Heart right ventricle (tissue), 16 donors: ENCODE measurements at regions not wholly inside any gene's neighbourhood (a gene's known extent, or its start where the extent isn't known, plus 50 kb on each side); places are given as distances from the start of the nearest gene placed in this dataset.

ENCODE experiments used
- ATAC-seq, 8 donors: fragments of 200-7000 bp; cut with Tn5 transposase; one replicate each; pipeline ENCODE4 v1.9.1; 2020; ENCODE audit warnings: mild to moderate bottlenecking in 8 of 8, moderate library complexity in 8 of 8, moderate number of reproducible peaks in 1 of 8
- DNase-seq, 2 donors: peaks; one replicate each; pipeline ENCODE4 v3.0.0-alpha.2; 2020
- H3K27ac ChIP-seq, 10 donors: fragments of 200-600 bp; sonication (generic) in 2 of 10; one replicate each; pipeline versions ENCODE4 v1.5.0 to v1.8.0; 2020 to 2022; ENCODE audit warnings: mild to moderate bottlenecking in 3 of 10
- H3K27me3 ChIP-seq, 7 donors: fragments of 200-600 bp; one replicate each; pipeline ENCODE4 v1.8.0; 2021 to 2022; ENCODE audit warnings: mild to moderate bottlenecking in 2 of 7
- H3K36me3 ChIP-seq, 9 donors: fragments of 200-600 bp; sonication (generic) in 1 of 9; one replicate each; pipeline versions ENCODE4 v1.5.0 to v1.8.0; 2020 to 2022; ENCODE audit warnings: mild to moderate bottlenecking in 2 of 9
- H3K4me1 ChIP-seq, 9 donors: fragments of 200-600 bp; sonication (generic) in 1 of 9; one replicate each; pipeline versions ENCODE4 v1.5.0 to v1.8.0; 2020 to 2022; ENCODE audit warnings: mild to moderate bottlenecking in 4 of 9
- H3K4me3 ChIP-seq, 10 donors: fragments of 200-600 bp; sonication (generic) in 2 of 10; one replicate each; pipeline versions ENCODE4 v1.5.0 to v1.8.0; 2020 to 2022; ENCODE audit warnings: mild to moderate bottlenecking in 7 of 10, moderate library complexity in 2 of 10
- H3K9me3 ChIP-seq, 11 donors: fragments of 200-600 bp in 10 of 11; sonication (generic) in 2 of 11; one replicate each; pipeline versions ENCODE4 v1.5.0 to v1.8.0; 2013 to 2022; ENCODE audit warnings: mild to moderate bottlenecking in 2 of 11, control low read depth in 1 of 11, moderate library complexity in 1 of 11
- CTCF ChIP-seq, 9 donors: fragments of 200-600 bp; sonication (generic) in 2 of 9; IDR thresholded peaks; one replicate each; pipeline versions ENCODE4 v1.5.0 to v1.8.0; 2021 to 2022; ENCODE audit warnings: antibody characterized with exemption in 9 of 9, mild to moderate bottlenecking in 5 of 9, moderate library complexity in 1 of 9
- WGBS, 2 donors: extraction: QIAGEN DNeasy Blood & Tissue Kit; methylation state at CpG; one replicate each; pipeline ENCODE4 v1.1.7; 2013; ENCODE audit warnings: inconsistent platforms in 1 of 2; 5-methylcytosine and 5-hydroxymethylcytosine counted together
- intact Hi-C, 10 donors: fragments of 100-400 bp; cut with DNase I; formaldehyde crosslinking; loops; one replicate each; pipeline versions ENCODE4 v1.11.1 to v1.14.2; 2022
- donor health status: Arrhythmogenic right ventricular cardiomyopathy.
- donor health status: ischemic (EF 13 %, LVEDD 7.1; RV severe dilation, severe dysfunction).
- donor health status: healthy with polysubstance abuse.
- donor health status: DM: no; HTN: yes; CAD: no.
- donor health status: DM: no; HTN: no; CAD: no.
- donor health status: ischemic (EF 25% LVEDD 6.9; RV normal size, moderate dysfunction).
- donor health status: ischemic (EF 25% LVEDD 5.7; RV mildly dilated, moderate dysfunction).
- donor health status: healthy.
- donor health status: DM: yes; HTN: yes; CAD: no.
- donor health status: Ischemic cardiomyopathy.
- donor health status: ischemic (EF 35%, LVEDD 5.7; RV mildly dilated, moderate dysfunction).
- donor health status: nonischemic (EF 11% LVEDD 7.7; RV severe dilation, severe dysfunction).
- donor health status: DM: yes; HTN: yes; CAD: no.
- donor health status: PGD.
- donor health status: ischemic (EF 29% LVEDD 5.4; RV normal size, mild dysfunction).
- donor health status: nonischemic (EF 23%, LVEDD 6.1; RV moderate dilation, normal function).

DNA sequence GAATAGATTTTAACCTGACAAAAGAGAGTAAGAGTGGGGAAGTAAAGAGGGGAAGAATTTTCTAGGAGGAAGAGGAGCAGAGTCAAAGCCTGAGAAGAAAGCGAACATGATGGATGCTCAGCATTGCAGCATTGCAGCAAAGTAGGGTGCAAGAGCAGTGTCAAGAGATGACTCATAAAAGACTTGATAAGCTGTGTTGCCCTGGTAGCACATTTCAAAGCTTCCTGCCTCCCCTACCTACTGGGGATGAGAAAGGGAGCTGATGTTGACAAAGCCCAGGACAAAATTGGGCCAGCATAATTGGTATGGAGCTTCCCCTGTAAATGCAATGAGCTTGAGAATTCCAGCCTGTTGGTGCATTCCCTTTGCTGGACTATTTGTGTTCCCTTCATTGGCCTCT is 121.6 kb upstream of the ST8SIA2 start:
- TF ChIP-seq CTCF (IDR thresholded peaks at IDR 0.05), result no peak
- Histone ChIP-seq H3K27ac (no peak overlapping the region), H3K36me3 (no peaks in the 10 kb centered on the region), H3K27me3 (peaks cover 0 to 5% (median 0%) of the 10 kb centered on the region in 7 donors), H3K9me3 (no peaks in the 10 kb centered on the region), H3K4me3 (no peak overlapping the region), H3K4me1 (peaks cover 0 to 3% (median 0%) of the 10 kb centered on the region in 9 donors)
- no peak for DNase-seq
- no peak for ATAC-seq
- intact Hi-C loops, result loop anchor here in 5 of 10 donors (10.0 kb wide), 4 partner anchors 57 to 443 kb away; no protein-coding TSS in a partner anchor
- WGBS, 2 donors, result 96 to 100% methylated on average over 1 of the region's 1 CpG

- Histone ChIP-seq H3K36me3 (no peaks in the 10 kb centered on the region), H3K4me3 (no peak overlapping the region), H3K27me3 (no peaks in the 10 kb centered on the region), H3K9me3 (no peaks in the 10 kb centered on the region), H3K4me1 (no peaks in the 10 kb centered on the region), H3K27ac (no peak overlapping the region)
- DNase-seq (no peak), ATAC-seq (no peak)
- 80 to 83% methylated on average over 3 of the region's 3 CpGs for whole genome bisulfite sequencing, 2 donors
- intact Hi-C loops, result loop anchor here in 5 of 10 donors (10.0 kb wide), 4 partner anchors 58 to 442 kb away; no protein-coding TSS in a partner anchor
- no peak for TF ChIP-seq CTCF (IDR thresholded peaks at IDR 0.05)
Measured at GRCh38 chr15:92273286-92273685, 120.4 kb upstream of the ST8SIA2 start.

DNA sequence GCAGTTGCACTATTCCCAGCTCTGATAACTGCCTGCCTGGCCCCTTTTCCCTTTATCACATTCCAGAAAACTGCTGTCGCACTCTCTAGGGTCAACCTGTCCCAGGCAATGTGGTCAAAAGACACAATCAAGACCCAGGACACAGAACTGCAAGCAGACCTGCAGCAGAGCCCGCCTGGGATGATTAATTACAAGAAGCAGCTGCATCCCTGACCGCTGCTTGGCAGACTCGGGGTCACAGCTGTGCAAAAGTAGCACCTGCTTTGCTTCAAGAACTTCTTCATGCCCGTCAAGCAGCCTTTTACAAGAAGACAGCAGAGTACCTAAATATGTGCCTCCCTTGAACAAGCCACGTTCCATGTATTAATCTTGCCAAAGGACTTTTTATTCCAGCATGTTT is 120.0 kb upstream of the ST8SIA2 start:
- H3K36me3 ChIP-seq, result no peaks in the 10 kb centered on the region
- no peak overlapping the region for H3K4me3 ChIP-seq
- H3K9me3 ChIP-seq, result no peaks in the 10 kb centered on the region
- no peaks in the 10 kb centered on the region for H3K27me3 ChIP-seq
- no peaks in the 10 kb centered on the region for H3K4me1 ChIP-seq
- H3K27ac ChIP-seq, result no peak overlapping the region
- ATAC-seq, result no peak
- intact Hi-C loops, result loop anchor here in 5 of 10 donors (10.0 kb wide), 4 partner anchors 59 to 441 kb away; no protein-coding TSS in a partner anchor
- no peak for TF ChIP-seq CTCF (IDR thresholded peaks at IDR 0.05)
- 47 to 62% methylated on average over 6 of the region's 6 CpGs for WGBS, 2 donors
- no peak for DNase-seq

DNA sequence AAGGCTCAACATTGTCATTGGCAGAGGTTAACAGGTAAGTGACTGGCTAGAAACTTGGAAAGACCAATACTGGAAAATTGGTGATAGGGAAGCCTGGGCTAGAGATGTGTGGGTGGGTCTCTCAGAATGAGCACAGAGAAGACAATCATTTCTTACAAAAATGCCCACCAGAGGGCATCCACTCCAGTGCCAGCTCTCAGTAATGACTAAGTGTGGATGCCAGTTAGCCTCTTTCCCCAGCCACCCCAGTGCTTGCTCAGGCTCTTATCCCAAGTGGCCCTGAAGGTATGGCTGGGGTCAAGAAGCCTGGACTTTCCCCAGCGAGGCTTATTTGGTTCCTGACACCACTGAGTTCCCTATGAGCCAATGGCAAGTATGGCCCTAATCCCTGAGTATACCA is 115.9 kb upstream of the ST8SIA2 start:
- TF ChIP-seq CTCF (IDR thresholded peaks at IDR 0.05), result peak in 8 of 9 donors; percentile 22 to 56 (median 46)
- no peaks in the 10 kb centered on the region for H3K9me3 ChIP-seq
- WGBS, 2 donors, result 0 to 81% methylated on average over 1 of the region's 1 CpG
- H3K4me1 ChIP-seq, result no peaks in the 10 kb centered on the region
- no peaks in the 10 kb centered on the region for H3K36me3 ChIP-seq
- intact Hi-C loops, result loop anchor here in 7 of 10 donors (5.0 to 10.0 kb wide), 5 partner anchors 63 to 437 kb away; no protein-coding TSS in a partner anchor
- peak in 6 of 8 donors; percentile 44 to 77 (median 60) for ATAC-seq
- no peaks in the 10 kb centered on the region for H3K27me3 ChIP-seq
- no peak overlapping the region for H3K27ac ChIP-seq
- H3K4me3 ChIP-seq, result no peak overlapping the region
- DNase-seq, result peak in 1 of 2 donors; percentile 8
